ENCODE measurements at regions not wholly inside any gene's neighbourhood (a gene's known extent, or its start where the extent isn't known, plus 50 kb on each side); places are given as distances from the start of the nearest gene placed in this dataset.
"Not testable (repeated sequence)": the region's sequence is repeated elsewhere in the genome, so short reads cannot be mapped to it uniquely, and the experiment has no call there.

GRCh38 chr5:136814619-136815378 lies 449.5 kb upstream of the TRPC7 start:
- DNase-seq (ENCODE audit: missing footprints) (no peak), ATAC-seq (no peak)
- intact Hi-C loops (cut with DNase I): loop anchor here (5.0 kb wide), 1 partner anchor 793 kb away; no protein-coding TSS in a partner anchor

DNA sequence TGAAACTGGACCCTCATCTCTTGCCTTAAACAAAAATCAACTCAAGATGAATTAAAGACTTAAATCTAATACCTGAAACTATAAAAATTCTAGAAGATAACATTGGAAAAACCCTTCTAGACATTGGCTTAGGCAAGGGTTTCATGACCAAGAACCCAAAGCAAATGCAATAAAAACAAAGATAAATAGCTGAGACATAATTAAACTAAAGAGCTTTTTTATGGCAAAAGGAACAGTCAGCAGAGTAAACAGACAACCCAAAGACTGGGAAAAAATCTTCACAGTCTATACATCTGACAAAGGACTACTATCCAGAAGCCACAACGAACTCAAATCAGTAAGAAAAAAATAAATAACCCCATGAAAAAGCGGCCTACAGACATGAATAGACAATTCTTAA lies 446.9 kb upstream of the TRPC7 start:
- intact Hi-C loops (cut with DNase I); ATAC-seq; DNase-seq (ENCODE audit: missing footprints): not testable (repeated sequence)

- intact Hi-C loops (cut with DNase I): no loop called here
- ATAC-seq: no peak
These were observed 446.2 kb upstream of the TRPC7 start for GRCh38 chr5:136811551-136811950.

DNA sequence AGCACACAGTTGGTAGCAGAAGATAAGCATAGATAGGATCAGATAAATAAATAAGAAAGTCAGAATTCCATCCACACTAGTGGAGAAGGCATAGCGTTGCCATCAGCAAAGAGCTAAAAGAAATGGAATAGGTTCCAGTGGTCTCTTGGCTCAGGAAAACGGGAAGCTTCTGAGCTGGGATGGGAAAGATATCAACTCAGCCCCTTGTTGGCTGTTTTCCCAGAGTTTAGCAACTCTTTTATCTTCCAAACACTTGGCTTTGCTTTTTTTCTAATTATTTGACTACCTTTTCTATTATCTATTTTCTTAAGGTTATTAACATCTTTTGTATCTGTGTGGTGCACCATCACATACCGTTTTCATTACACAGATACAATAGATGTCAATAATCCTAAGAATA lies 445.7 kb upstream of the TRPC7 start:
- DNase-seq (ENCODE audit: missing footprints): no peak
- intact Hi-C loops (cut with DNase I): no loop called here
- no peak for ATAC-seq

More at GRCh38 chr5:136811551-136811950, 446.2 kb upstream of the TRPC7 start:
- no peak for DNase-seq (ENCODE audit: missing footprints)

GRCh38 chr5:136810261-136810801 lies 445.0 kb upstream of the TRPC7 start:
- ATAC-seq (peak; percentile 90), DNase-seq (ENCODE audit: missing footprints) (no peak)
- intact Hi-C loops (cut with DNase I): no loop called here

DNA sequence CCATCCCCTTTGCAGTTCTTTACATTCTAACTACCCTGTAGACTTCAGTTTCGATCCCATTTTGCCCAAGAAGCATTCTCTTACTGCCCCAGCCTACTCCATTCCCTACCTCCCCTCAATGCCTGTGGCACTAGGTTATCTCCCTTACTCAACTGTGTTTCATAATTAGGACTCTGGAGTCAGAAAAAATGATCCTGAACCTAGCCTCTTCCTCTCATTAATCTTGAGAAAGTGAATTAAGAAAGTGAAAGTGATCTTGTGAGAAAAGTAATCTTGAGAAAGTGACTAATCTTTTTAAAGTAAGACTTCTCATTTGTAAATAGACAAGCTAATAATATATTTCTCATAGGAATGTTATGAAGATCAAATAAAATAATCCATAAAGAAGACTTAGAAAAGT lies 444.0 kb upstream of the TRPC7 start:
- DNase-seq (ENCODE audit: missing footprints): no peak
- ATAC-seq: no peak
- intact Hi-C loops (cut with DNase I): loop anchor here (5.0 to 10.0 kb wide), 2 partner anchors 183 to 245 kb away; no protein-coding TSS in a partner anchor

- DNase-seq (ENCODE audit: missing footprints) (no peak), ATAC-seq (no peak)
- intact Hi-C loops (cut with DNase I): loop anchor here (5.0 to 10.0 kb wide), 2 partner anchors 184 to 246 kb away; no protein-coding TSS in a partner anchor
These were observed 443.4 kb upstream of the TRPC7 start for GRCh38 chr5:136808756-136809155.

DNA sequence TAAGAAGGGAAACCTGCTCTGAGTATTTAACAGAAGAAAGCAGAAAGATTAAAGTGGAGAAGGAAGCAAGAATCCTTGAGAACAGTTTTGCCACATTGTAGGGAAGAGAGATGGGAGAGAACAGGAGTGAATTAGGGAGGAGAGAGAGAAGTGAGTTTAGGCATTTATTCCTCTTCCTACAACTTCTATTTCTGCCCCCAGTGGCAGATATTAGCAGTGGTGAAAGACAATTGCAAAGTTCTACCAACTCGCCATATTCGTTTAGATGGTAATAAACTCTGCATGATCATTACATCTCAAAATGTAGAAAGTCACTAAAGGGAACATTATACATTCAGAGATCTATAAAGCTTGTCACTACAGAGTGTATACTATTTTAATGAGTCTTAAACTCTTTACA lies 440.1 kb upstream of the TRPC7 start:
- intact Hi-C loops (cut with DNase I): loop anchor here (5.0 to 10.0 kb wide), 2 partner anchors 187 to 249 kb away; no protein-coding TSS in a partner anchor
- ATAC-seq: no peak
- DNase-seq (ENCODE audit: missing footprints): no peak

DNA sequence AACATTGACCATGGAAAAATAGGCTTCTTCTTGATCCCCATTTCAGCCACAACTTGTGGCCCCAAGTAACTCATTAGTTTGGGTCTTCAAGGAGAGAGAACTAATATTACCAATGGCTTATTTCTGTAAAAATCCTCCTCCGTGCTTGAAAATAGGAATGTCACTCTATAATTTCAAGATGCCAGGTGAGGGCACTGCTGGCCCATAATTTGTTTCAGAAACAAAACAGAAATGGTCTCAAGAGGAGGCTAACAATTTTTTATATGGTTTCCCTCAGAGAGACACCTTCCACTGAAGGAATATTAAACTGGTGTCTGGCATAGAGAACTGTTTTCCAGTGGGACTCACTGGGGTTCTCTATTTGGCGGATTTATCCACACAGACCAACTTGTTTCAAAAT lies 437.0 kb upstream of the TRPC7 start:
- DNase-seq (ENCODE audit: missing footprints) (no peak), ATAC-seq (no peak)
- intact Hi-C loops (cut with DNase I): loop anchor here (5.0 to 10.0 kb wide), 3 partner anchors 252 to 695 kb away; partner anchors contain the start of gene SPOCK1

GRCh38 chr5:136799806-136800372 lies 434.5 kb upstream of the TRPC7 start:
- intact Hi-C loops (cut with DNase I): loop anchor here (5.0 to 10.0 kb wide), 3 partner anchors 255 to 697 kb away; partner anchors contain the start of gene SPOCK1
- DNase-seq (ENCODE audit: missing footprints): no peak
- ATAC-seq: no peak

DNA sequence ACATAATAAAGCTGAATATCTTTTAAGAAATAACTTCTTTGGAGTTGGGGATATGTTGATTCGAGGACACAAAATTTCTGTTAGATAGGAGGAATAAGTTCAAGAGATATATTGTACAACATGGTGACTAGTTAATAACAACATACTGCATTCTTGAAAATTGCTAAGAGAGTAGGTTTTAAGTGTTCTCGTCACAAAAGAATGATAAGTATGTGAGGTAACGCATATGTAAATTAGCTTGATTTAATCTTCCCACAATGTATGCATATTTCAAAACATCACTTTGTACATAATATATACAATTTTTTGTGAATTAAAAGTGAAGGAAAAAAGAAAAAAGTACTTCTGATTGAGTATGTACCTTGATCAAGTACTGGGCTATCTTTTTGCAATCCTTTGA lies 428.0 kb upstream of the TRPC7 start:
- intact Hi-C loops (cut with DNase I): no loop called here
- ATAC-seq: no peak
- no peak for DNase-seq (ENCODE audit: missing footprints)

DNA sequence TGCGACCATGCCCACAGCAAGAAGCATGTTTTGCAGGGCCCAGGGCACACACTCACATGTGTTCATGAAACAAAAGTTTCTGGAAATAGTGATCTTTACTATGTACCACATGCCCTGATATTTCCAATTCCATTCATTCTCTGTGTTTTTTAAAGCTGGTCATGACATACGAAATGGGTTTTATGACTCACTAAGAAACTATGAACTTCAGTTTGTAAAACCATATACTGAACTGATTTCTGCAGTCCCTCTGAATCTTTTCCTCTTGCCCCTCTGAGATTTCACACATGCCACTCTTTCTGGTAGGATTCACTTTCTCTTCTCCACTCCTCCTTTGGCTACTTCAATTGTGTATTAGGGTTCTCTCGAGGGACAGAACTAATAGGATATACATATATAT lies 416.1 kb upstream of the TRPC7 start:
- intact Hi-C loops (cut with DNase I): no loop called here
- no peak for DNase-seq (ENCODE audit: missing footprints)
- ATAC-seq: no peak

GRCh38 chr5:136780518-136780917 lies 415.2 kb upstream of the TRPC7 start:
- intact Hi-C loops (cut with DNase I): no loop called here
- DNase-seq (ENCODE audit: missing footprints): no peak
- no peak for ATAC-seq

GRCh38 chr5:136776022-136776927 lies 410.9 kb upstream of the TRPC7 start:
- intact Hi-C loops (cut with DNase I): no loop called here
- DNase-seq (ENCODE audit: missing footprints): no peak
- no peak for ATAC-seq

DNA sequence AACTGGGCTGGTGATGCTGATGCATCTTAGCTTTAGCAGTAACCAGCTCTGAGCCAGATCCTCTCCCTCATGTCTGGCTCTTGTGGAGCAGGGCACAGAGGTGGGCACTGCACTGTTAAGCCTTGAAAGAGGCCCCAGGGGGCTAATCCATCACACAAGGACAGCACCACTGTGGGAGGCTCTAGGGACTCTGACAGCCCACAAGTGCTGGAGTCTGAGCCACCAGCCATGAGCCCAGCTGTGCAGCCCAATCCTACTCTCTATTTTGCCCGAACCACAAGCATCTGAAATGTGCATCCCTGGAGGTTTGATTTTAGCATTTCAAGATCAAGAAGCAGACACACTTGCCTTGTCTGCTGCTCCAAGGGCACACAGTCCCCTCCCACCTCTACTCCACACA lies 407.1 kb upstream of the TRPC7 start:
- DNase-seq (ENCODE audit: missing footprints) (no peak), ATAC-seq (no peak)
- intact Hi-C loops (cut with DNase I): loop anchor here (5.0 kb wide), 1 partner anchor 885 kb away; no protein-coding TSS in a partner anchor

GRCh38 chr5:136769900-136770684 lies 404.7 kb upstream of the TRPC7 start:
- no peak for DNase-seq (ENCODE audit: missing footprints)
- ATAC-seq: peak; percentile 77
- intact Hi-C loops (cut with DNase I): loop anchor here (1.0 to 5.0 kb wide), 2 partner anchors 521 to 883 kb away; no protein-coding TSS in a partner anchor

- ATAC-seq (no peak), DNase-seq (ENCODE audit: missing footprints) (no peak)
- intact Hi-C loops (cut with DNase I): no loop called here
These were observed 403.7 kb upstream of the TRPC7 start for GRCh38 chr5:136769093-136769492.

GRCh38 chr5:136768457-136768856 lies 403.1 kb upstream of the TRPC7 start:
- intact Hi-C loops (cut with DNase I): no loop called here
- DNase-seq (ENCODE audit: missing footprints): no peak
- ATAC-seq: no peak

Measured in Right ventricle myocardium inferior (tissue), 1 donor.